22Rv1 (cell line): ENCODE measurements at regions not wholly inside any gene's neighbourhood (a gene's known extent, or its start where the extent isn't known, plus 50 kb on each side); places are given as distances from the start of the nearest gene placed in this dataset.

Experiments used
- H3K27ac ChIP-seq: fragments of 450-650 bp; 2 replicates; pipeline ENCODE4 v1.5.1; 2017
- CTCF ChIP-seq: fragments of 450-650 bp; IDR thresholded peaks from 2 replicates; pipeline ENCODE4 v1.5.1; 2017; ENCODE audit warnings: mild to moderate bottlenecking
- ZFX ChIP-seq: fragments of 450-650 bp; IDR thresholded peaks from 2 replicates; pipeline ENCODE4 v1.6.1; 2017; ENCODE audit warnings: antibody characterized with exemption, borderline replicate concordance

DNA sequence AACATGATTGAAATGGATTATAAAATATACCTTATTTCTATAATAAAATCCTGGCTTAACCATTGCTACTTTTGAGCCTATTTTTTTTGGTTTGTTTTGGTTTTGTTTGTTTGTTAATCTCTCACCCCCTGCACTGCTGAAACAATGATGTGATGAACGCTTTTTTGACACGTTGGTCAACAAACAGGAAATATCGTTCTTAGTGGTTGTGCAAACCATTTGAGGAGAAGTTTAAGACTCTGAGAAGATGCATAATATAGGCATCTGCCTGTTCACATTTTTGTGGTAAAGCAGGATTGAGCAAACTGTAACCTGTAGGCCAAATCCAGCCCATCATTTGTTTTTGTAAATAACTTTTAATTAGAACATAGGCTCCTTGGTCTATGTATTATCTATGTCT, 75.5 kb upstream of the MDFIC2 start:
- no peak overlapping the region for H3K27ac ChIP-seq
- no peak for TF ChIP-seq CTCF
- no peak for TF ChIP-seq ZFX

DNA sequence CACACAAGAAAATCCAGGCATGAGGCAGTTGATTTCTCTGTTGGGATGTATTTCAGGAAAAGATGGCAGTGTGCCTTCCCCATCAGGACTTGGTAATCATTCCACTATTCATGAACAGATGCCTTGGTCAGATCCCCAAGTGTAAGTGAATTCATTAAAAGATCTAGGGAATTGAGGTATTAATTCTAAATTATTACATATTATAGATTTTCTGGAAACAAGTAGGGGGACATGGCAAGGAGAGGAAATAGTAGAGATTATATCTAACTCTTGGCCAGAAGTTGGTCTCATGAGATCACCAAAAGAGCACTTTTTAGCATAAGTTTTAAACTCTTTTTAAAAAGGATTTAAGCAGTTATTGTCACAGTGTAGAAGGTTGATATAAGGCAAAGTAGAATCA, 74.4 kb upstream of the MDFIC2 start:
- TF ChIP-seq CTCF (no peak), ZFX (no peak)
- H3K27ac ChIP-seq: no peak overlapping the region

- H3K27ac ChIP-seq: no peak overlapping the region
- TF ChIP-seq CTCF: no peak
- TF ChIP-seq ZFX: no peak
Observed at GRCh38 chr3:70386043-70386442, 73.6 kb upstream of the MDFIC2 start.

DNA sequence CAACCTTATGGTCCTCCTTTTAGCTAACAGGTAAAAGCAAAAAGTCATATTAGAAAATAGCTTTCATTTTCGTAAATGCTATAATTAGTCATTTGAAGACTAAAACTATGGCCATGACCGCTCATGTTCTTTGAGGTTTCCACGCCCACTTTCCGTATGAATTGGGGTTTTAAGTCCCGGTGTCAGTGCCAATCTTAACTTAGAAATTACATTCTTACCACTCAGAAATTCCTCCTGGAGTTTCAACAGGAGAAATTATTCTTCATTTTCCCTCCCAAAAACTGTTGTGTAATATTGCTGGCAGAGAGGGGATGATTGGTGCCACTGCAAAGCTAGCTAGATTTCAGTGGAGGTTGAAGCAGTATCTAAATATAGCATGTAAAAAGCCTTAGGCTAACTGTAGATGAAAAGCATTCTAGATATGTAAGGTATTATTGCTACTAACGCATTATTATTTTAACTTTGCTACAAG, 71.0 kb upstream of the MDFIC2 start:
- TF ChIP-seq ZFX (no peak), CTCF (no peak)
- no peak overlapping the region for H3K27ac ChIP-seq

DNA sequence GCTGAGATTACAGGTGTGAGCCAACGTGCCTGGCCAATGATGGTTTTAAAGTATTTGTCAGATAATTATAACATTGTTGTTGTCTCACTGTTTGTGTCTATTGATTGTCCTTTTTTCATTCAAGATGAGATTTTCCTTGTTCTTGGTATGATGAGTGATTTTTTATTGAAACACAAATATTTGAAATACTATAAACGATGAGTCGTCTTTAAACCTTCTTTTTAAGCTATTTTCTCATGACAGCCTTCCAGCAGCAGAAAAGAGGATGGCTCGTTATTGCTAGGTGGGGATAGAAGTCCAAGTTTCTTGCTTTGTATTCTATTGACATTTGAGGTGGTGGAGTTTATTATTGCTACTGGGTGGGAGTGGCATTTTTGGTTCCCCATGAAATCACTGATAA, 61.7 kb upstream of the MDFIC2 start:
- H3K27ac ChIP-seq: no peak overlapping the region
- no peak for TF ChIP-seq CTCF
- TF ChIP-seq ZFX: no peak
